HG03432 (cell line): ENCODE measurements at regions not wholly inside any gene's neighbourhood (a gene's known extent, or its start where the extent isn't known, plus 50 kb on each side); places are given as distances from the start of the nearest gene placed in this dataset.

ENCODE experiments used
- ATAC-seq: cut with Tn5 transposase; IDR thresholded peaks from one replicate; pipeline ENCODE4 v1.9.1; 2021; ENCODE audit warnings: mild to moderate bottlenecking, moderate library complexity; ENCODE audit not compliant: unreplicated experiment

- ATAC-seq, result no peak
Measured at GRCh38 chr2:191738003-191738402, 60.1 kb downstream of the NABP1 start.

- no peak for ATAC-seq
Measured at GRCh38 chr2:191738667-191739066, 60.7 kb downstream of the NABP1 start.

- ATAC-seq, result no peak
Measured at GRCh38 chr2:191739194-191739593, 61.3 kb downstream of the NABP1 start.

- peak; percentile 95 for ATAC-seq
Measured at GRCh38 chr2:191740016-191740419, 62.1 kb downstream of the NABP1 start.

GRCh38 chr2:191740759-191741158 is 62.8 kb downstream of the NABP1 start:
- no peak for ATAC-seq

GRCh38 chr2:191746346-191747169 is 68.6 kb downstream of the NABP1 start:
- ATAC-seq, result no peak

GRCh38 chr2:191747170-191747530 is 69.2 kb downstream of the NABP1 start:
- no peak for ATAC-seq

- ATAC-seq, result peak; percentile 59
Measured at GRCh38 chr2:191748059-191748461, 70.1 kb downstream of the NABP1 start.

GRCh38 chr2:191748528-191749180 is 70.7 kb downstream of the NABP1 start:
- ATAC-seq, result peak; percentile 92

GRCh38 chr2:191749181-191749540 is 71.2 kb downstream of the NABP1 start:
- peak; percentile 5 for ATAC-seq

- ATAC-seq, result no peak
Measured at GRCh38 chr2:191754103-191754502, 76.2 kb downstream of the NABP1 start.

- ATAC-seq, result no peak
Measured at GRCh38 chr2:191756761-191757160, 78.8 kb downstream of the NABP1 start.

GRCh38 chr2:191757208-191757607 is 79.3 kb downstream of the NABP1 start:
- ATAC-seq, result no peak

GRCh38 chr2:191758518-191759507 is 80.9 kb downstream of the NABP1 start:
- peak; percentile 100 for ATAC-seq

GRCh38 chr2:191759680-191760079 is 81.7 kb downstream of the NABP1 start:
- ATAC-seq, result no peak

- no peak for ATAC-seq
Measured at GRCh38 chr2:191760655-191761262, 82.8 kb downstream of the NABP1 start.

- ATAC-seq, result no peak
Measured at GRCh38 chr2:191773136-191773535, 73.8 kb downstream of the CAVIN2 start.

- ATAC-seq, result no peak
Measured at GRCh38 chr2:191777351-191777750, 69.5 kb downstream of the CAVIN2 start.

- ATAC-seq, result no peak
Measured at GRCh38 chr2:191778041-191778440, 68.8 kb downstream of the CAVIN2 start.

GRCh38 chr2:191782351-191782750 is 64.5 kb downstream of the CAVIN2 start:
- no peak for ATAC-seq

GRCh38 chr2:191783416-191783815 is 63.5 kb downstream of the CAVIN2 start:
- ATAC-seq, result peak; percentile 68
